ENCODE measurements at regions not wholly inside any gene's neighbourhood (a gene's known extent, or its start where the extent isn't known, plus 50 kb on each side); places are given as distances from the start of the nearest gene placed in this dataset.
"Not testable (repeated sequence)": the region's sequence is repeated elsewhere in the genome, so short reads cannot be mapped to it uniquely, and the experiment has no call there.

DNA sequence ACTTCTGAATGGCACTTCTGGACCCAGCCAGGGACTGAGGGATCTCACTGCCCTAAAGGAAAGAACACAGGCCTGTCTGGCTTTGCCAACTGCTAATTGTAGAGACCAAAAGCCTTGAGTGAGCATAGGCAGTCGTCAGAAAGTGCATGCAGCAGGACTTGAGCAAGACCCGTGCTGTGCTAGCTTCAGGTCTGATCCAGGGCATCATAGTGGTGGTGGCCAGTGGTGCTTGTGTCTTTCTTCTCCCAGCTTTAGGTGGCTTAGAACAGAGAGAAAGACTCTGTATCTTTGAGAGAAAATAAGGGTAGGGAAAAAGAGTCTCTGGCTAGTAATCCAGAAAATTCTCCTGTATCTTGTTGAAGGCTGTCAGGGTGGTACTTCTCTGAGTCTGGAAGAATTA, 1385.6 kb upstream of the DEFB115 start:
- DNase-seq (ENCODE audit: low read depth); H3K4me3 ChIP-seq (ENCODE audit: control insufficient read depth, low read depth, low read length): not testable (repeated sequence)

- no peak for DNase-seq (ENCODE audit: low read depth)
- no peak overlapping the region for H3K4me3 ChIP-seq (ENCODE audit: control insufficient read depth, low read depth, low read length)
- TF ChIP-seq, protein P1, sequence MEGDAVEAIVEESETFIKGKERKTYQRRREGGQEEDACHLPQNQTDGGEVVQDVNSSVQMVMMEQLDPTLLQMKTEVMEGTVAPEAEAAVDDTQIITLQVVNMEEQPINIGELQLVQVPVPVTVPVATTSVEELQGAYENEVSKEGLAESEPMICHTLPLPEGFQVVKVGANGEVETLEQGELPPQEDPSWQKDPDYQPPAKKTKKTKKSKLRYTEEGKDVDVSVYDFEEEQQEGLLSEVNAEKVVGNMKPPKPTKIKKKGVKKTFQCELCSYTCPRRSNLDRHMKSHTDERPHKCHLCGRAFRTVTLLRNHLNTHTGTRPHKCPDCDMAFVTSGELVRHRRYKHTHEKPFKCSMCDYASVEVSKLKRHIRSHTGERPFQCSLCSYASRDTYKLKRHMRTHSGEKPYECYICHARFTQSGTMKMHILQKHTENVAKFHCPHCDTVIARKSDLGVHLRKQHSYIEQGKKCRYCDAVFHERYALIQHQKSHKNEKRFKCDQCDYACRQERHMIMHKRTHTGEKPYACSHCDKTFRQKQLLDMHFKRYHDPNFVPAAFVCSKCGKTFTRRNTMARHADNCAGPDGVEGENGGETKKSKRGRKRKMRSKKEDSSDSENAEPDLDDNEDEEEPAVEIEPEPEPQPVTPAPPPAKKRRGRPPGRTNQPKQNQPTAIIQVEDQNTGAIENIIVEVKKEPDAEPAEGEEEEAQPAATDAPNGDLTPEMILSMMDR (IDR thresholded peaks at IDR 0.05; ENCODE audit: control insufficient read depth, insufficient read depth, low read depth, low read length, missing control alignments) = no peak
Observed at GRCh38 chr20:29873946-29874345, 1383.5 kb upstream of the DEFB115 start.

GRCh38 chr20:29874476-29875202, 1382.8 kb upstream of the DEFB115 start:
- TF ChIP-seq, protein P1 (IDR thresholded peaks at IDR 0.05; ENCODE audit: control insufficient read depth, insufficient read depth, low read depth, low read length, missing control alignments) = no peak

DNA sequence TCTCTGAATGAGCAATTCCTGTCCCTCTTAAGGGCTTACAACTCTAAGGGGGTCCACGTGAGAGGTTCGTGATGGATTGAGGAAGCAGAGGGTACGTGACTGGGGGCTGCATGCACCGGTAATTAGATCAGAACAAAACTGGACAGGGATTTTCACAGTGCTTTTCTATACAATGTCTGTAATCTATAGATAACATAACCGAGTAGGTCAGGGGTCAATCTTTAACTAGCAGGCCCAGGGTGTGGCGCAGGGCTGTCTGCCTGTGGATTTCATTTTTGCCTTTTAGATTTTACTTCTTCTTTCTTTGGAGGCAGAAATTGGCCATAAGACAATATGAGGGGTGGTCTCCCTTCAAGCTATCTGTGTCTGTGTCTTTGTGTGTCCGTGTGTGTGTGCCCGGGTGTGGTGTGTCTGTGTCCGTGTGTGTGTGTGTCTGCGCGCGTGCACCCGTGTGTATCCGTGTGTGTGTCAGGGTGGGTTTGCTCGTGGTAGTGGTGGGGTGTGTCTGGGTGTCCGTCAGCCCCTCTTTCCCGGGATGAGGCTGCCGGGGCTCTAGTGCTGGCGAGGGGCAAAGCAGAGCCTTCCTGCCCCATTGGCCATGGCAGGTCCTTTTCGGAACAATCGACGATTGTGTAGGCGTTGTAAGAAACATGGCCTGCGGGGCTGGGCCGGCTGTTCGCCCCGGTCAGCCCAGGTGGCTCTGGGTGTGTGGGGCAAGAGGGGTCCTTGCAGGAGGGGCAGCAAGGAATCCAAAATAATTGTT, 1382.0 kb upstream of the DEFB115 start:
- not testable (repeated sequence) for DNase-seq (ENCODE audit: low read depth); H3K4me3 ChIP-seq (ENCODE audit: control insufficient read depth, low read depth, low read length)

More at GRCh38 chr20:29874476-29875202, 1382.8 kb upstream of the DEFB115 start:
- H3K4me3 ChIP-seq (ENCODE audit: control insufficient read depth, low read depth, low read length) = no peak overlapping the region
- no peak for DNase-seq (ENCODE audit: low read depth)

- H3K4me3 ChIP-seq (ENCODE audit: control insufficient read depth, low read depth, low read length); DNase-seq (ENCODE audit: low read depth): not testable (repeated sequence)
Observed at GRCh38 chr20:29876084-29876910, 1381.2 kb upstream of the DEFB115 start.

DNA sequence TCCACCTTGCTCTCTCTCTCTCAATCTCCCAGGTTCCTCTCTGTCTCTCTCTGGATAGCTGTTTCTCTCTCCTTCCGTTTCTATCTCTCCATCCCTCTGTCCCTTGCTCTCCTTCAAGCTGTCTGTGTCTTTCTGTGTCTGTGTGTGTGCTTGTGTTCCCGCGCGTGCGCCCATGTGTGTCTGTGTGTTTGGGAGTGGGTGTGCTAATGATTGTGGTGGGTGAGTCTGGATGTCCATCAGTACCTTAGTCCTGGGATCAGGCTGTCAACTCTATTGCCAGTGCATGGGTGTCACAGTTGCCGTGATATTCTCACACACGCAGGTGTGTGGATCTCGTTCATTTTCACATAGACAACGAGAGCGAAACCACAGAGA, 1380.6 kb upstream of the DEFB115 start:
- DNase-seq (ENCODE audit: low read depth) = no peak
- H3K4me3 ChIP-seq (ENCODE audit: control insufficient read depth, low read depth, low read length) = no peak overlapping the region
- TF ChIP-seq, protein P1 (IDR thresholded peaks at IDR 0.05; ENCODE audit: control insufficient read depth, insufficient read depth, low read depth, low read length, missing control alignments) = no peak

- DNase-seq (ENCODE audit: low read depth); H3K4me3 ChIP-seq (ENCODE audit: control insufficient read depth, low read depth, low read length): not testable (repeated sequence)
Observed at GRCh38 chr20:29877411-29878280, 1379.8 kb upstream of the DEFB115 start.

DNA sequence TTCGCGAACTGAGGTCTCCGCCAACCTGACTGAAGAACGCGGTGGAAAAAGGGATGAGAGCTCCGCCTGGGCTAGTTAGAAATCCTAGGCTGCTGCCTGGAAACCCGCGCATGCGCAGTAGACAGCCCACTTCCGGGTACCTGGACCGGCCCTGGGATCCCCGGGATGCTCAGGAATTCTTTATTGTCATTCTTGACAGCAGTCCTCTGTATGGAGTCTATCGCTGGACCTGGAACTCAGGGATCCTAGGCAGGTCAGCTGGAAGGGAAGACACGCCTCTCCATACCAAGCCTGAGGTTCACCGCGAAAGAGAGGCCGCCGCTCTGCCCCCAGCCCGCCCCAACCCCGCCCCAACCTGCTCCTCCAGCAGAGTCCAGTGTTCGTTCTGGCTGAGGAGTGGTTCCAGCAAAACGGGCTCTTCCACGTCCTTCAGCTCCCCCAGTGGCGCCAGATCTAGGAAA, 1379.2 kb upstream of the DEFB115 start:
- no peak overlapping the region for H3K4me3 ChIP-seq (ENCODE audit: control insufficient read depth, low read depth, low read length)
- TF ChIP-seq, protein P1 (IDR thresholded peaks at IDR 0.05; ENCODE audit: control insufficient read depth, insufficient read depth, low read depth, low read length, missing control alignments) = no peak
- DNase-seq (ENCODE audit: low read depth) = no peak
